SK-N-SH treated with all-trans-retinoic acid at 6 μM for 48 hours (cell line): ENCODE measurements at regions not wholly inside any gene's neighbourhood (a gene's known extent, or its start where the extent isn't known, plus 50 kb on each side); places are given as distances from the start of the nearest gene placed in this dataset.

Experiments
- ATAC-seq: fragments of 200-7000 bp; cut with Tn5 transposase; 3 replicates; pipeline ENCODE4 v1.9.1; 2020; ENCODE audit warnings: mild to moderate bottlenecking, moderate library complexity
- ARNTL ChIP-seq: fragments of 450-650 bp; formaldehyde crosslinking; IDR thresholded peaks from 2 replicates; pipeline ENCODE4 v1.5.0; 2020; ENCODE audit warnings: low read depth, mild to moderate bottlenecking, moderate library complexity, borderline replicate concordance
- BACH2 ChIP-seq: fragments of 250-450 bp; sonication (Bioruptor Pico); IDR thresholded peaks from 2 replicates; pipeline ENCODE4 v1.9.0; 2021; ENCODE audit warnings: mild to moderate bottlenecking, borderline replicate concordance
- CREB5 ChIP-seq: fragments of 250-450 bp; sonication (Bioruptor Pico); IDR thresholded peaks from 2 replicates; pipeline ENCODE4 v1.5.1; 2020; ENCODE audit warnings: low read depth, mild to moderate bottlenecking, moderate library complexity
- CSDC2 ChIP-seq: fragments of 250-450 bp; sonication (Bioruptor Pico); IDR thresholded peaks from 2 replicates; pipeline ENCODE4 v1.5.0; 2020; ENCODE audit warnings: mild to moderate bottlenecking, moderate library complexity
- ESRRG ChIP-seq: fragments of 250-450 bp; sonication (Bioruptor Pico); IDR thresholded peaks from 2 replicates; pipeline ENCODE4 v1.6.1; 2021; ENCODE audit warnings: mild to moderate bottlenecking
- GLIS3 ChIP-seq: fragments of 250-450 bp; sonication (Bioruptor Pico); IDR thresholded peaks from 2 replicates; pipeline ENCODE4 v1.5.0; 2020; ENCODE audit warnings: mild to moderate bottlenecking, moderate library complexity
- ISL1 ChIP-seq: fragments of 250-450 bp; sonication (Bioruptor Pico); IDR thresholded peaks from 2 replicates; pipeline ENCODE4 v2.1.2; 2022; ENCODE audit warnings: mild to moderate bottlenecking, moderate library complexity
- OSR1 ChIP-seq: fragments of 250-450 bp; sonication (Bioruptor Pico); IDR thresholded peaks from 2 replicates; pipeline ENCODE4 v1.8.0; 2022; ENCODE audit warnings: moderate library complexity, mild to moderate bottlenecking, inconsistent platforms
- PATZ1 ChIP-seq: fragments of 250-450 bp; sonication (Bioruptor Pico); IDR thresholded peaks from 2 replicates; pipeline ENCODE4 v1.8.0; 2020; ENCODE audit warnings: mild to moderate bottlenecking, moderate library complexity, borderline replicate concordance
- POU6F1 ChIP-seq: fragments of 250-450 bp; sonication (Bioruptor Pico); IDR thresholded peaks from 2 replicates; pipeline ENCODE4 v1.8.0; 2021; ENCODE audit warnings: low read depth, mild to moderate bottlenecking, moderate library complexity, borderline replicate concordance
- PPARA ChIP-seq: fragments of 250-450 bp; sonication (Bioruptor Pico); IDR thresholded peaks from 2 replicates; pipeline ENCODE4 v1.5.0; 2020; ENCODE audit warnings: mild to moderate bottlenecking, borderline replicate concordance
- RARB ChIP-seq: fragments of 250-450 bp; sonication (Bioruptor Pico); IDR thresholded peaks from 2 replicates; pipeline ENCODE4 v1.8.0; 2021; ENCODE audit warnings: mild to moderate bottlenecking, moderate library complexity
- SNAI2 ChIP-seq: fragments of 250-450 bp; sonication (Bioruptor Pico); IDR thresholded peaks from 2 replicates; pipeline ENCODE4 v1.5.0; 2020; ENCODE audit warnings: mild to moderate bottlenecking, moderate library complexity
- TCF4 ChIP-seq: fragments of 250-450 bp; sonication (Bioruptor Pico); IDR thresholded peaks from 2 replicates; pipeline ENCODE4 v1.8.0; 2021; ENCODE audit warnings: mild to moderate bottlenecking, moderate library complexity, borderline replicate concordance
- TOX ChIP-seq: fragments of 250-450 bp; sonication (Bioruptor Pico); IDR thresholded peaks from 2 replicates; pipeline ENCODE4 v1.8.0; 2021; ENCODE audit warnings: mild to moderate bottlenecking, moderate library complexity, borderline replicate concordance
- TSHZ2 ChIP-seq: fragments of 250-450 bp; sonication (Bioruptor Pico); IDR thresholded peaks from 2 replicates; pipeline ENCODE4 v1.5.0; 2020; ENCODE audit warnings: mild to moderate bottlenecking, moderate library complexity
- ZFP3 ChIP-seq: fragments of 250-450 bp; sonication (Bioruptor Pico); IDR thresholded peaks from 2 replicates; pipeline ENCODE4 v1.5.0; 2020; ENCODE audit warnings: mild to moderate bottlenecking, moderate library complexity
- ZNF565 ChIP-seq: fragments of 450-650 bp; formaldehyde crosslinking; conservative IDR thresholded peaks from 2 replicates; pipeline ENCODE4 v1.5.0; 2020; ENCODE audit warnings: low read depth, mild to moderate bottlenecking, moderate library complexity
- ZNF8 ChIP-seq: fragments of 450-650 bp; formaldehyde crosslinking; IDR thresholded peaks from 2 replicates; pipeline ENCODE4 v1.5.0; 2020; ENCODE audit warnings: mild to moderate bottlenecking, moderate library complexity

- ATAC-seq = no peak
- TF ChIP-seq ESRRG = no peak
- TF ChIP-seq POU6F1 (CRISPR knock-in tag) = no peak
- no peak for TF ChIP-seq TSHZ2 (CRISPR knock-in tag)
- no peak for TF ChIP-seq CREB5
Measured at GRCh38 chr2:19731037-19731436, 170.7 kb downstream of the TTC32 start.

GRCh38 chr2:19728125-19728524 is 173.7 kb downstream of the TTC32 start:
- no peak for ATAC-seq
- TF ChIP-seq CREB5 (no peak), TOX (no peak), ISL1 (CRISPR knock-in tag) (no peak), GLIS3 (no peak), TCF4 (CRISPR knock-in tag) (no peak), PPARA (CRISPR knock-in tag) (no peak), CSDC2 (CRISPR knock-in tag) (no peak), ZFP3 (CRISPR knock-in tag) (no peak)

- no peak for ATAC-seq
- TF ChIP-seq PPARA (CRISPR knock-in tag) (no peak), CREB5 (no peak), PATZ1 (CRISPR knock-in tag) (no peak), CSDC2 (CRISPR knock-in tag) (no peak), ZNF8 (CRISPR knock-in tag) (no peak), OSR1 (no peak)
Measured at GRCh38 chr2:19725392-19725791, 176.4 kb downstream of the TTC32 start.

- ATAC-seq = no peak
- TF ChIP-seq SNAI2 (CRISPR knock-in tag) (no peak), TCF4 (CRISPR knock-in tag) (no peak), ESRRG (no peak), ZNF565 (CRISPR knock-in tag) (no peak), PATZ1 (CRISPR knock-in tag) (no peak), TSHZ2 (CRISPR knock-in tag) (no peak), ZNF8 (CRISPR knock-in tag) (no peak), ISL1 (CRISPR knock-in tag) (no peak), RARB (CRISPR knock-in tag) (no peak), ARNTL (CRISPR knock-in tag) (no peak), BACH2 (CRISPR knock-in tag) (no peak), OSR1 (no peak), GLIS3 (no peak)
Measured at GRCh38 chr2:19723021-19723420, 178.8 kb downstream of the TTC32 start.
